B cell (primary cell): ENCODE measurements at regions not wholly inside any gene's neighbourhood (a gene's known extent, or its start where the extent isn't known, plus 50 kb on each side); places are given as distances from the start of the nearest gene placed in this dataset.

ENCODE experiments used
- EZH2 ChIP-seq: IDR thresholded peaks from 2 replicates; pipeline ENCODE4 v1.6.1; 2012; ENCODE audit warnings: borderline replicate concordance, low read depth, mild to moderate bottlenecking, moderate library complexity, low read length; ENCODE audit not compliant: insufficient read depth, poor library complexity, severe bottlenecking
- TF ChIP-seq, protein P1 (sequence below): fragments of 200-600 bp; IDR thresholded peaks from one replicate; pipeline ENCODE4 v1.8.0; 2022; ENCODE audit warnings: antibody characterized with exemption, mild to moderate bottlenecking

DNA sequence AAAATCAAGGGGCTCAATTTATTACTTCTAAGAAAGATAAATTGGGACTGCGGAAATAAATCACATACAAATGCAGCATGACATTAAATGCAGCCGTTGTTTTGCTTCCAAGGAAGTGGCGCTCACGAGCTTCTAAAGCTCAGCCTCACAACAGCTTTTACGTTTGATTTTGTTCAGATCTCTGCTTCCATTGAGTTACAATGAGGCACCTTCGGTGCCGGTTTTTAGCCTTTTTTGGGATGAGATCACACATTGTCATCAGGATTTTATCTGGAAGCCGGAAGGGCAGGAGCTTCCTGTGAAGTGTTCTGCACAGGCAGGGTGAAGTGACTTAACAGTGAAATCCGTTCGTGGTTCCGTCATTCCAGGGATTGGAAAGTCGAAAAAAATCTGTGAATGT, 209.8 kb downstream of the DCDC2C start:
- no peak for TF ChIP-seq EZH2
- TF ChIP-seq, protein P1, sequence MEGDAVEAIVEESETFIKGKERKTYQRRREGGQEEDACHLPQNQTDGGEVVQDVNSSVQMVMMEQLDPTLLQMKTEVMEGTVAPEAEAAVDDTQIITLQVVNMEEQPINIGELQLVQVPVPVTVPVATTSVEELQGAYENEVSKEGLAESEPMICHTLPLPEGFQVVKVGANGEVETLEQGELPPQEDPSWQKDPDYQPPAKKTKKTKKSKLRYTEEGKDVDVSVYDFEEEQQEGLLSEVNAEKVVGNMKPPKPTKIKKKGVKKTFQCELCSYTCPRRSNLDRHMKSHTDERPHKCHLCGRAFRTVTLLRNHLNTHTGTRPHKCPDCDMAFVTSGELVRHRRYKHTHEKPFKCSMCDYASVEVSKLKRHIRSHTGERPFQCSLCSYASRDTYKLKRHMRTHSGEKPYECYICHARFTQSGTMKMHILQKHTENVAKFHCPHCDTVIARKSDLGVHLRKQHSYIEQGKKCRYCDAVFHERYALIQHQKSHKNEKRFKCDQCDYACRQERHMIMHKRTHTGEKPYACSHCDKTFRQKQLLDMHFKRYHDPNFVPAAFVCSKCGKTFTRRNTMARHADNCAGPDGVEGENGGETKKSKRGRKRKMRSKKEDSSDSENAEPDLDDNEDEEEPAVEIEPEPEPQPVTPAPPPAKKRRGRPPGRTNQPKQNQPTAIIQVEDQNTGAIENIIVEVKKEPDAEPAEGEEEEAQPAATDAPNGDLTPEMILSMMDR: no peak
